Adrenal gland (tissue), 5 donors: ENCODE measurements at regions not wholly inside any gene's neighbourhood (a gene's known extent, or its start where the extent isn't known, plus 50 kb on each side); places are given as distances from the start of the nearest gene placed in this dataset.

Experiments used
- POLR2A ChIP-seq, 2 donors: fragments of 450-650 bp; IDR thresholded peaks; one replicate each; pipeline ENCODE4 v1.6.1; 2017; ENCODE audit warnings: antibody characterized with exemption in 2 of 2, mild to moderate bottlenecking in 2 of 2, moderate library complexity in 1 of 2
- TF ChIP-seq, protein P1 (sequence below), 6 experiments: fragments of 450-650 bp in 4 of 6; fragments of 200-600 bp in 2 of 6; sonication (generic) in 1 of 6; IDR thresholded peaks; 1 replicate in 5 of 6; 2 replicates in 1 of 6; pipeline versions ENCODE4 v1.5.1 to v1.8.0; 2016 to 2021; ENCODE audit warnings: antibody characterized with exemption in 6 of 6, mild to moderate bottlenecking in 2 of 6, moderate library complexity in 1 of 6
- donor health status: DM: no; HTN: no; CAD: no.

DNA sequence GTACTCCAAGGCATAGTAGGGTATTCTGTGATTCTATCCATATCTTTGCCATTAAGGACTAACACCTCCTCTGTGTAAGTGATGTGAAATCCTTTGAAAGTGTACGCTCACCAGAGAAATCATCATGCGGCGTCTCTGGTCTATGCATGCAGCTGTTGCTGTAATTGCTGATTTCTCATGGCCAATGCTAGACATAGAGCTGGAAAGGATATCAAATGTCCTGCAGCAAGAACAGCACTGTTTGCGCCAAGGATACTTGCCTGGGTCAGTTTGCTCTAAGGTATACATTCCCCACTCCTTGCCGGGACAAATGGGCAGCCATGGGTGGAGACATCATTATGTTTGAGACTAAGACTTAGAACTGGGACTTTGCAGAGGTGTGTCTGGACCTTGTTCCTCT is 896.4 kb downstream of the BCL11B start:
- TF ChIP-seq, protein P1, sequence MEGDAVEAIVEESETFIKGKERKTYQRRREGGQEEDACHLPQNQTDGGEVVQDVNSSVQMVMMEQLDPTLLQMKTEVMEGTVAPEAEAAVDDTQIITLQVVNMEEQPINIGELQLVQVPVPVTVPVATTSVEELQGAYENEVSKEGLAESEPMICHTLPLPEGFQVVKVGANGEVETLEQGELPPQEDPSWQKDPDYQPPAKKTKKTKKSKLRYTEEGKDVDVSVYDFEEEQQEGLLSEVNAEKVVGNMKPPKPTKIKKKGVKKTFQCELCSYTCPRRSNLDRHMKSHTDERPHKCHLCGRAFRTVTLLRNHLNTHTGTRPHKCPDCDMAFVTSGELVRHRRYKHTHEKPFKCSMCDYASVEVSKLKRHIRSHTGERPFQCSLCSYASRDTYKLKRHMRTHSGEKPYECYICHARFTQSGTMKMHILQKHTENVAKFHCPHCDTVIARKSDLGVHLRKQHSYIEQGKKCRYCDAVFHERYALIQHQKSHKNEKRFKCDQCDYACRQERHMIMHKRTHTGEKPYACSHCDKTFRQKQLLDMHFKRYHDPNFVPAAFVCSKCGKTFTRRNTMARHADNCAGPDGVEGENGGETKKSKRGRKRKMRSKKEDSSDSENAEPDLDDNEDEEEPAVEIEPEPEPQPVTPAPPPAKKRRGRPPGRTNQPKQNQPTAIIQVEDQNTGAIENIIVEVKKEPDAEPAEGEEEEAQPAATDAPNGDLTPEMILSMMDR (IDR thresholded peaks at IDR 0.05) = no peak
- TF ChIP-seq POLR2A (IDR thresholded peaks at IDR 0.05) = no peak
